ENCODE measurements at regions not wholly inside any gene's neighbourhood (a gene's known extent, or its start where the extent isn't known, plus 50 kb on each side); places are given as distances from the start of the nearest gene placed in this dataset.
"Not testable (repeated sequence)": the region's sequence is repeated elsewhere in the genome, so short reads cannot be mapped to it uniquely, and the experiment has no call there.

- peaks cover 29% of the 10 kb centered on the region for H3K9me3 Mint-ChIP-seq (ENCODE audit: low read depth)
- not testable (repeated sequence) for DNase-seq (ENCODE audit: low spot score, unreplicated experiment); H3K4me3 Mint-ChIP-seq (ENCODE audit: low read depth); H3K27me3 Mint-ChIP-seq; H3K27ac Mint-ChIP-seq; H3K4me1 Mint-ChIP-seq (ENCODE audit: low read depth); H3K36me3 Mint-ChIP-seq (ENCODE audit: insufficient read depth)
Observed at GRCh38 chr22:16662330-16662729, 69.7 kb upstream of the CCT8L2 start.

GRCh38 chr22:16660989-16661388 lies 68.4 kb upstream of the CCT8L2 start:
- H3K27ac Mint-ChIP-seq; H3K4me3 Mint-ChIP-seq (ENCODE audit: low read depth); DNase-seq (ENCODE audit: low spot score, unreplicated experiment); H3K36me3 Mint-ChIP-seq (ENCODE audit: insufficient read depth); H3K4me1 Mint-ChIP-seq (ENCODE audit: low read depth); H3K27me3 Mint-ChIP-seq: not testable (repeated sequence)
- peaks cover 30% of the 10 kb centered on the region for H3K9me3 Mint-ChIP-seq (ENCODE audit: low read depth)

GRCh38 chr22:16660570-16660969 lies 68.0 kb upstream of the CCT8L2 start:
- H3K9me3 Mint-ChIP-seq (ENCODE audit: low read depth) = peaks cover 30% of the 10 kb centered on the region
- H3K4me1 Mint-ChIP-seq (ENCODE audit: low read depth); H3K27me3 Mint-ChIP-seq; DNase-seq (ENCODE audit: low spot score, unreplicated experiment); H3K4me3 Mint-ChIP-seq (ENCODE audit: low read depth); H3K36me3 Mint-ChIP-seq (ENCODE audit: insufficient read depth); H3K27ac Mint-ChIP-seq: not testable (repeated sequence)

- DNase-seq (ENCODE audit: low spot score, unreplicated experiment); H3K36me3 Mint-ChIP-seq (ENCODE audit: insufficient read depth): not testable (repeated sequence)
Observed at GRCh38 chr22:16659273-16659834, 66.7 kb upstream of the CCT8L2 start.

GRCh38 chr22:16658068-16658467 lies 65.5 kb upstream of the CCT8L2 start:
- Mint-ChIP-seq H3K27ac (no peak overlapping the region), H3K4me3 (ENCODE audit: low read depth) (no peak overlapping the region), H3K9me3 (ENCODE audit: low read depth) (peaks cover 32% of the 10 kb centered on the region), H3K36me3 (ENCODE audit: insufficient read depth) (no peaks in the 10 kb centered on the region), H3K4me1 (ENCODE audit: low read depth) (no peaks in the 10 kb centered on the region), H3K27me3 (no peaks in the 10 kb centered on the region)
- DNase-seq (ENCODE audit: low spot score, unreplicated experiment) = no peak
- no peak for TF ChIP-seq CTCF (IDR thresholded peaks at IDR 0.05; ENCODE audit: unreplicated experiment)

More at GRCh38 chr22:16659273-16659834, 66.7 kb upstream of the CCT8L2 start:
- H3K27me3 Mint-ChIP-seq; H3K27ac Mint-ChIP-seq; H3K4me1 Mint-ChIP-seq (ENCODE audit: low read depth); H3K4me3 Mint-ChIP-seq (ENCODE audit: low read depth): not testable (repeated sequence)
- peaks cover 35% of the 10 kb centered on the region for H3K9me3 Mint-ChIP-seq (ENCODE audit: low read depth)

- Mint-ChIP-seq H3K36me3 (ENCODE audit: insufficient read depth) (no peaks in the 10 kb centered on the region), H3K9me3 (ENCODE audit: low read depth) (peaks cover 34% of the 10 kb centered on the region), H3K27me3 (no peaks in the 10 kb centered on the region), H3K27ac (no peak overlapping the region), H3K4me3 (ENCODE audit: low read depth) (no peak overlapping the region), H3K4me1 (ENCODE audit: low read depth) (no peaks in the 10 kb centered on the region)
- DNase-seq (ENCODE audit: low spot score, unreplicated experiment) = no peak
- no peak for TF ChIP-seq CTCF (IDR thresholded peaks at IDR 0.05; ENCODE audit: unreplicated experiment)
Observed at GRCh38 chr22:16654882-16655281, 62.3 kb upstream of the CCT8L2 start.

GRCh38 chr22:16654336-16654735 lies 61.7 kb upstream of the CCT8L2 start:
- not testable (repeated sequence) for H3K4me1 Mint-ChIP-seq (ENCODE audit: low read depth); H3K4me3 Mint-ChIP-seq (ENCODE audit: low read depth); DNase-seq (ENCODE audit: low spot score, unreplicated experiment); H3K27ac Mint-ChIP-seq; H3K27me3 Mint-ChIP-seq; H3K36me3 Mint-ChIP-seq (ENCODE audit: insufficient read depth)
- peaks cover 37% of the 10 kb centered on the region for H3K9me3 Mint-ChIP-seq (ENCODE audit: low read depth)

GRCh38 chr22:16653222-16653621 lies 60.6 kb upstream of the CCT8L2 start:
- not testable (repeated sequence) for H3K27ac Mint-ChIP-seq; H3K4me3 Mint-ChIP-seq (ENCODE audit: low read depth); H3K27me3 Mint-ChIP-seq; H3K36me3 Mint-ChIP-seq (ENCODE audit: insufficient read depth); DNase-seq (ENCODE audit: low spot score, unreplicated experiment); H3K4me1 Mint-ChIP-seq (ENCODE audit: low read depth)
- H3K9me3 Mint-ChIP-seq (ENCODE audit: low read depth) = peaks cover 37% of the 10 kb centered on the region

Measured in progenitor cell of endocrine pancreas (in vitro differentiated cells).